ENCODE measurements at regions not wholly inside any gene's neighbourhood (a gene's known extent, or its start where the extent isn't known, plus 50 kb on each side); places are given as distances from the start of the nearest gene placed in this dataset.

DNA sequence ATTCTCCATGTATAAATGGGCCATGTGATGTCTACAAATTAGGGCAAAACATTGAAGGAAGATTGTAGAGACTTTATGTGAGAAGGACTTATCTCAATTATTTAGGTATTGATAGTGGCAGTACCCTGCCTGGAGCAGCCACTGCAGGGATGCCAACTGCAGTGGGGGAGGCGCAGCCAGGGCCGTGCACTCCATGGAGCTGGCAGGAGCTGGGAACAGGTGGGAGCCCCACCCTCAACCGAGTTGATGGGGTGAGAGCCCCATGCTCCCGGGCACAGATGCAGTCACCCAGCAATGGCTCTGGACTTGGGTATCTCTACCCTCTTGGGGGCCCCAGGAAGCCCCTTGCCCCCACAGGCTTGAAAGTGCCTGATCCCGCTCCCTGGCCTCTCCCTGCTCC is 564.3 kb downstream of the SLC4A3 start:
- no peak overlapping the region for H3K4me3 Mint-ChIP-seq (ENCODE audit: unreplicated experiment)
- Histone ChIP-seq H3K79me2 (ENCODE audit: insufficient read depth, low read length) (no peaks in the 10 kb centered on the region), H3K4me1 (ENCODE audit: insufficient read depth, low read length) (peaks cover 6% of the 10 kb centered on the region), H4K20me1 (ENCODE audit: insufficient read depth, low read length) (no peaks in the 10 kb centered on the region), H2AFZ (ENCODE audit: low read depth, low read length) (no peak overlapping the region), H3K27ac (ENCODE audit: low read depth, low read length) (no peak overlapping the region), H3K4me2 (ENCODE audit: low read length) (no peak overlapping the region), H3K36me3 (ENCODE audit: insufficient read depth, low read length) (no peaks in the 10 kb centered on the region), H3K4me3 (ENCODE audit: insufficient read depth, low read depth, low read length) (no peak overlapping the region), H3K9ac (ENCODE audit: low read length) (no peak overlapping the region), H3K27me3 (ENCODE audit: insufficient read depth, low read length) (no peaks in the 10 kb centered on the region), H3K9me3 (ENCODE audit: insufficient read depth, low read depth, low read length) (peaks cover 4% of the 10 kb centered on the region)
- H3K4me1 Mint-ChIP-seq (ENCODE audit: low read depth, unreplicated experiment) = peaks cover 4% of the 10 kb centered on the region
- no peaks in the 10 kb centered on the region for H3K27me3 Mint-ChIP-seq (ENCODE audit: low read depth, unreplicated experiment)
- no peak for TF ChIP-seq EZH2 (IDR thresholded peaks at IDR 0.05; ENCODE audit: insufficient read depth, low read length)
- TF ChIP-seq, protein P1, sequence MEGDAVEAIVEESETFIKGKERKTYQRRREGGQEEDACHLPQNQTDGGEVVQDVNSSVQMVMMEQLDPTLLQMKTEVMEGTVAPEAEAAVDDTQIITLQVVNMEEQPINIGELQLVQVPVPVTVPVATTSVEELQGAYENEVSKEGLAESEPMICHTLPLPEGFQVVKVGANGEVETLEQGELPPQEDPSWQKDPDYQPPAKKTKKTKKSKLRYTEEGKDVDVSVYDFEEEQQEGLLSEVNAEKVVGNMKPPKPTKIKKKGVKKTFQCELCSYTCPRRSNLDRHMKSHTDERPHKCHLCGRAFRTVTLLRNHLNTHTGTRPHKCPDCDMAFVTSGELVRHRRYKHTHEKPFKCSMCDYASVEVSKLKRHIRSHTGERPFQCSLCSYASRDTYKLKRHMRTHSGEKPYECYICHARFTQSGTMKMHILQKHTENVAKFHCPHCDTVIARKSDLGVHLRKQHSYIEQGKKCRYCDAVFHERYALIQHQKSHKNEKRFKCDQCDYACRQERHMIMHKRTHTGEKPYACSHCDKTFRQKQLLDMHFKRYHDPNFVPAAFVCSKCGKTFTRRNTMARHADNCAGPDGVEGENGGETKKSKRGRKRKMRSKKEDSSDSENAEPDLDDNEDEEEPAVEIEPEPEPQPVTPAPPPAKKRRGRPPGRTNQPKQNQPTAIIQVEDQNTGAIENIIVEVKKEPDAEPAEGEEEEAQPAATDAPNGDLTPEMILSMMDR (IDR thresholded peaks at IDR 0.05; ENCODE audit: insufficient read depth, low read depth, low read length) = no peak
- no peaks in the 10 kb centered on the region for H3K9me3 Mint-ChIP-seq (ENCODE audit: unreplicated experiment)
- no peaks in the 10 kb centered on the region for H3K36me3 Mint-ChIP-seq (ENCODE audit: low read depth, unreplicated experiment)
- FAIRE-seq = no peak
- no peak for DNase-seq (ENCODE audit: low read depth)
- H3K27ac Mint-ChIP-seq (ENCODE audit: unreplicated experiment) = no peak overlapping the region

DNA sequence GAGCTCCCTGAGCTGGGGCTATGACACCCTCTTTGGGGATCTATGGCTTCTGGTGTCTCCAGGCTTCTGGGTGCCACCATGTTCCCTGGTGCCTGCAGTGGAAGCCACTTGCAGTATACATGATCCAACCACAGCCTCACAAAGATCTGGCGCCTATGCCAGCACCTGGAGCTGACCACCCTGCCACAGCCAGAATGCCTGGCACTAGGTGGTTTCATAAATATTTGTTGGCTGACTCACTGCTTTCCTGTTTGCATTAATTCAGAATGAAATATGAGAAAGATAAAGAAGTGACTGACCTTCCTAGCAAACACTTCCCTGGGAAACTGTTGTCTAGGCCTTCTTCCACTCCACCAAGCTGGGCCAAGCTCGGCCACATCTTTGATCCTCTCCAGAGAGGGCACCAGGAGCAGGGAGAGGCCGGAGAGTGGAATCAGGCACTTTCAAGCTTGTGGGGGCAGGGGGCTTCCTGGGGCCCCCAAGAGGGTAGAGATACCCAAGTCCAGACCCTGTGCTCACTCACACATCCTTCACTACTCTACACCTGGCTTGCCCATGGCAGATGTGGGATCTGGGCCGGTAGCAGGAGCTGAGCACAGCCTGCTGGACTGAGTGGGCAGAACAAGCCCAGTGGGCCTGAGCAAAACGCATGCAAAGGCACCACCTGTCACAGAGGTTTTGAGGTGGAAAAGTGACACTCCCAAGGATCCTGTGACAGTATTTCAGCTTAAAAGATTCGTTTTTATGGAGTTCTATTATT is 565.7 kb downstream of the SLC4A3 start:
- Histone ChIP-seq H3K9ac (ENCODE audit: low read length) (no peak overlapping the region), H3K36me3 (ENCODE audit: insufficient read depth, low read length) (no peaks in the 10 kb centered on the region), H2AFZ (ENCODE audit: low read depth, low read length) (no peak overlapping the region), H3K27me3 (ENCODE audit: insufficient read depth, low read length) (no peaks in the 10 kb centered on the region), H4K20me1 (ENCODE audit: insufficient read depth, low read length) (no peaks in the 10 kb centered on the region), H3K4me3 (ENCODE audit: insufficient read depth, low read depth, low read length) (no peak overlapping the region), H3K79me2 (ENCODE audit: insufficient read depth, low read length) (no peaks in the 10 kb centered on the region), H3K4me1 (ENCODE audit: insufficient read depth, low read length) (peaks cover 4% of the 10 kb centered on the region), H3K9me3 (ENCODE audit: insufficient read depth, low read depth, low read length) (peaks cover 6% of the 10 kb centered on the region), H3K27ac (ENCODE audit: low read depth, low read length) (no peak overlapping the region), H3K4me2 (ENCODE audit: low read length) (no peak overlapping the region)
- TF ChIP-seq, protein P1 (IDR thresholded peaks at IDR 0.05; ENCODE audit: insufficient read depth, low read depth, low read length) = no peak
- TF ChIP-seq EZH2 (IDR thresholded peaks at IDR 0.05; ENCODE audit: insufficient read depth, low read length) = no peak
- H3K36me3 Mint-ChIP-seq (ENCODE audit: low read depth, unreplicated experiment) = no peaks in the 10 kb centered on the region
- H3K9me3 Mint-ChIP-seq (ENCODE audit: unreplicated experiment) = peaks cover 2% of the 10 kb centered on the region
- H3K27me3 Mint-ChIP-seq (ENCODE audit: low read depth, unreplicated experiment) = peaks cover 3% of the 10 kb centered on the region
- H3K27ac Mint-ChIP-seq (ENCODE audit: unreplicated experiment) = no peak overlapping the region
- DNase-seq (ENCODE audit: low read depth) (peak; percentile 43), FAIRE-seq (no peak)
- peaks cover 4% of the 10 kb centered on the region for H3K4me1 Mint-ChIP-seq (ENCODE audit: low read depth, unreplicated experiment)
- no peak overlapping the region for H3K4me3 Mint-ChIP-seq (ENCODE audit: unreplicated experiment)
